Kidney (tissue), 13 donors: ENCODE measurements at regions not wholly inside any gene's neighbourhood (a gene's known extent, or its start where the extent isn't known, plus 50 kb on each side); places are given as distances from the start of the nearest gene placed in this dataset.

Experiments used
- DNase-seq, 5 donors: peaks; one replicate each; pipeline ENCODE4 v3.0.0-alpha.2; 2013 to 2020
- FAIRE-seq: peaks from 2 replicates; lab custom pipeline; 2012; peaks lifted over from hg19 to GRCh38; lab: Jason Lieb, UNC
- H3K27ac ChIP-seq, 2 donors: one replicate each; pipeline ENCODE4 v1.7.0; 2013; ENCODE audit warnings: low read depth in 2 of 2, low read length in 2 of 2, inconsistent platforms in 1 of 2
- H3K27me3 ChIP-seq: one replicate; pipeline ENCODE4 v1.7.1; 2013; ENCODE audit warnings: low read length, inconsistent platforms; ENCODE audit not compliant: control insufficient read depth, insufficient read depth
- H3K36me3 ChIP-seq, 3 donors: one replicate each; pipeline versions ENCODE4 v1.7.0 to v1.7.1; 2013; ENCODE audit warnings: low read length in 3 of 3, control low read depth in 1 of 3, inconsistent platforms in 1 of 3; ENCODE audit not compliant: insufficient read depth in 3 of 3, control insufficient read depth in 2 of 3
- H3K4me1 ChIP-seq, 3 donors: one replicate each; pipeline versions ENCODE4 v1.7.0 to v1.7.1; 2013; ENCODE audit warnings: low read length in 3 of 3, inconsistent platforms in 1 of 3, low read depth in 1 of 3; ENCODE audit not compliant: control insufficient read depth in 2 of 3, insufficient read depth in 2 of 3
- H3K4me3 ChIP-seq, 3 donors: one replicate each; pipeline versions ENCODE4 v1.7.0 to v1.8.1; 2013; ENCODE audit warnings: low read length in 3 of 3, control low read depth in 1 of 3, inconsistent platforms in 1 of 3
- H3K9ac ChIP-seq, 3 donors: one replicate each; pipeline versions ENCODE4 v1.7.0 to v1.7.1; 2013; ENCODE audit warnings: low read length in 3 of 3, control low read depth in 1 of 3, inconsistent platforms in 1 of 3
- H3K9me3 ChIP-seq, 3 donors: one replicate each; pipeline versions ENCODE4 v1.7.0 to v1.7.1; 2013; ENCODE audit warnings: low read length in 3 of 3, control low read depth in 1 of 3, inconsistent platforms in 1 of 3; ENCODE audit not compliant: control insufficient read depth in 2 of 3, insufficient read depth in 1 of 3
- intact Hi-C: fragments of 100-400 bp; cut with DNase I; formaldehyde crosslinking; loops from one replicate; pipeline ENCODE4 v1.11.1; 2022
- TF ChIP-seq, protein P1 (sequence below): IDR thresholded peaks from 3 replicates; pipeline ENCODE4 v1.5.1; 2012; ENCODE audit warnings: mild to moderate bottlenecking, moderate library complexity, borderline replicate concordance; ENCODE audit not compliant: insufficient read depth; ENCODE audit errors: extremely low read depth
- donor health status: control.
- donor health status: control.
- donor health status: control.
- donor health status: control.
- donor health status: control.
- donor health status: DM: yes; HTN: yes; CAD: no.
- donor health status: Normal renal cell carcinoma (clear cell type).

GRCh38 chr10:128568990-128569945 is 443.0 kb upstream of the MKI67 start:
- no peaks in the 10 kb centered on the region for H3K4me1 ChIP-seq
- no peaks in the 10 kb centered on the region for H3K36me3 ChIP-seq
- no peak overlapping the region for H3K27ac ChIP-seq
- H3K4me3 ChIP-seq: no peak overlapping the region
- FAIRE-seq (no peak), DNase-seq (no peak)
- intact Hi-C loops: no loop called here
- TF ChIP-seq, protein P1, sequence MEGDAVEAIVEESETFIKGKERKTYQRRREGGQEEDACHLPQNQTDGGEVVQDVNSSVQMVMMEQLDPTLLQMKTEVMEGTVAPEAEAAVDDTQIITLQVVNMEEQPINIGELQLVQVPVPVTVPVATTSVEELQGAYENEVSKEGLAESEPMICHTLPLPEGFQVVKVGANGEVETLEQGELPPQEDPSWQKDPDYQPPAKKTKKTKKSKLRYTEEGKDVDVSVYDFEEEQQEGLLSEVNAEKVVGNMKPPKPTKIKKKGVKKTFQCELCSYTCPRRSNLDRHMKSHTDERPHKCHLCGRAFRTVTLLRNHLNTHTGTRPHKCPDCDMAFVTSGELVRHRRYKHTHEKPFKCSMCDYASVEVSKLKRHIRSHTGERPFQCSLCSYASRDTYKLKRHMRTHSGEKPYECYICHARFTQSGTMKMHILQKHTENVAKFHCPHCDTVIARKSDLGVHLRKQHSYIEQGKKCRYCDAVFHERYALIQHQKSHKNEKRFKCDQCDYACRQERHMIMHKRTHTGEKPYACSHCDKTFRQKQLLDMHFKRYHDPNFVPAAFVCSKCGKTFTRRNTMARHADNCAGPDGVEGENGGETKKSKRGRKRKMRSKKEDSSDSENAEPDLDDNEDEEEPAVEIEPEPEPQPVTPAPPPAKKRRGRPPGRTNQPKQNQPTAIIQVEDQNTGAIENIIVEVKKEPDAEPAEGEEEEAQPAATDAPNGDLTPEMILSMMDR: no peak
- H3K27me3 ChIP-seq: no peaks in the 10 kb centered on the region
- no peaks in the 10 kb centered on the region for H3K9me3 ChIP-seq
- no peak overlapping the region for H3K9ac ChIP-seq

GRCh38 chr10:128570319-128570995 is 444.2 kb upstream of the MKI67 start:
- DNase-seq (no peak), FAIRE-seq (no peak)
- Histone ChIP-seq H3K9ac (no peak overlapping the region), H3K36me3 (no peaks in the 10 kb centered on the region), H3K27ac (no peak overlapping the region), H3K27me3 (no peaks in the 10 kb centered on the region), H3K4me1 (no peaks in the 10 kb centered on the region), H3K9me3 (no peaks in the 10 kb centered on the region), H3K4me3 (no peak overlapping the region)
- TF ChIP-seq, protein P1: no peak
- intact Hi-C loops: no loop called here

DNA sequence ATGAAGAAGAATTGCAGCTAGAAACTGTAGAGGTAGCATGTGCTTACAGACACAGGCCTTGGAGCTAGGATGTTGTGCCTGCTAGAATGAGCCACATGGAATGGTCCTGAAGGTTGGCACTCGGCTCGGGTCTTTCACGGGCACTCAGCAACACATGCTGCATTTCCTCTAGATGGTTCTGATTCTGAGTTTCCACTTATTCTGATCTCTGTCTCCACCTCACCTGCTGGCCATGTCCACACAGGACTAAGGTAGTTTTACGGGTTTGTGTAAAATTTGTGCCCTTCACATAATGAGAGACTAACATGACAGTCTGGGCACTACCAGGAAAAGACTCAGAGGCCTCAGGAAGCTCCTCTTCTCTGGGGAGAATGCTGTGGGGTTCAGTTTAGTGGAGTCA is 444.8 kb upstream of the MKI67 start:
- FAIRE-seq: no peak
- TF ChIP-seq, protein P1: no peak
- Histone ChIP-seq H3K36me3 (no peaks in the 10 kb centered on the region), H3K27me3 (no peaks in the 10 kb centered on the region), H3K9ac (no peak overlapping the region), H3K27ac (no peak overlapping the region), H3K4me3 (no peak overlapping the region), H3K4me1 (no peaks in the 10 kb centered on the region), H3K9me3 (no peaks in the 10 kb centered on the region)
- DNase-seq: no peak
- intact Hi-C loops: no loop called here
